Mesendoderm (in vitro differentiated cells): ENCODE measurements at regions not wholly inside any gene's neighbourhood (a gene's known extent, or its start where the extent isn't known, plus 50 kb on each side); places are given as distances from the start of the nearest gene placed in this dataset.

Experiments
- DNase-seq: peaks from one replicate; pipeline ENCODE4 v3.0.0; 2013
- H2AK5ac ChIP-seq: 2 replicates; pipeline ENCODE4 v1.6.1; 2013; ENCODE audit warnings: low read length, inconsistent platforms
- H2BK120ac ChIP-seq: 2 replicates; pipeline ENCODE4 v1.6.1; 2013; ENCODE audit warnings: low read depth, mild to moderate bottlenecking, low read length, moderate library complexity, mixed read lengths
- H2BK15ac ChIP-seq: replicated peaks from 2 replicates; pipeline ENCODE4 v1.6.1; 2013; ENCODE audit warnings: low read depth, mild to moderate bottlenecking, moderate library complexity
- H2BK5ac ChIP-seq: 2 replicates; pipeline ENCODE4 v1.6.1; 2013; ENCODE audit warnings: low read length, inconsistent platforms
- H3K18ac ChIP-seq: 2 replicates; pipeline ENCODE4 v1.6.1; 2013; ENCODE audit warnings: mild to moderate bottlenecking, low read length, mixed read lengths
- H3K23ac ChIP-seq: one replicate; pipeline ENCODE4 v1.6.1; 2013; ENCODE audit warnings: low read length
- H3K27ac ChIP-seq: 2 replicates; pipeline ENCODE4 v1.5.1; 2013; ENCODE audit warnings: low read depth, mild to moderate bottlenecking, inconsistent platforms, low read length, moderate library complexity
- H3K27me3 ChIP-seq: 2 replicates; pipeline ENCODE4 v1.6.1; 2013; ENCODE audit warnings: low read length, control low read depth, mild to moderate bottlenecking, inconsistent platforms; ENCODE audit not compliant: insufficient read depth, poor library complexity
- H3K36me3 ChIP-seq: 2 replicates; pipeline ENCODE4 v1.6.1; 2013; ENCODE audit warnings: low read length, inconsistent platforms; ENCODE audit not compliant: control insufficient read depth, insufficient read depth
- H3K4ac ChIP-seq: one replicate; pipeline ENCODE4 v1.6.1; 2013; ENCODE audit warnings: low read depth, mild to moderate bottlenecking, low read length, moderate library complexity
- H3K4me1 ChIP-seq: 2 replicates; pipeline ENCODE4 v1.6.1; 2013; ENCODE audit warnings: low read depth, low read length, inconsistent platforms; ENCODE audit not compliant: control insufficient read depth
- H3K4me2 ChIP-seq: 2 replicates; pipeline ENCODE4 v1.6.1; 2013; ENCODE audit warnings: low read length
- H3K4me3 ChIP-seq: 2 replicates; pipeline ENCODE4 v1.5.1; 2013; ENCODE audit warnings: mild to moderate bottlenecking, low read length
- H3K56ac ChIP-seq: one replicate; pipeline ENCODE4 v1.6.1; 2013; ENCODE audit warnings: low read length
- H3K79me1 ChIP-seq: 2 replicates; pipeline ENCODE4 v1.6.1; 2013; ENCODE audit warnings: low read length, inconsistent platforms
- H3K79me2 ChIP-seq: 2 replicates; pipeline ENCODE4 v1.6.1; 2013; ENCODE audit warnings: mild to moderate bottlenecking, low read length; ENCODE audit not compliant: control insufficient read depth, insufficient read depth
- H3K9ac ChIP-seq: 2 replicates; pipeline ENCODE4 v1.6.1; 2013; ENCODE audit warnings: low read length, inconsistent platforms
- H4K5ac ChIP-seq: one replicate; pipeline ENCODE4 v1.6.1; 2013; ENCODE audit warnings: low read length
- H4K8ac ChIP-seq: one replicate; pipeline ENCODE4 v1.6.1; 2013; ENCODE audit warnings: low read depth, mild to moderate bottlenecking, control low read depth, low read length, moderate library complexity
- WGBS: extraction: QIAGEN DNeasy Blood & Tissue Kit; methylation state at CpG from one replicate; pipeline ENCODE4 v1.1.7; 2013; ENCODE audit warnings: low lambda C conversion rate, missing lambda C conversion rate; ENCODE audit not compliant: insufficient coverage; ENCODE audit errors: extremely low coverage; 5-methylcytosine and 5-hydroxymethylcytosine counted together

GRCh38 chr7:20276705-20277472, 53.8 kb upstream of the ITGB8 start:
- Histone ChIP-seq H3K4ac (no peak overlapping the region), H3K4me1 (no peaks in the 10 kb centered on the region), H3K27ac (no peak overlapping the region), H3K18ac (no peak overlapping the region), H2BK5ac (no peak overlapping the region), H3K9ac (no peak overlapping the region), H3K56ac (no peak overlapping the region), H3K27me3 (no peaks in the 10 kb centered on the region), H4K5ac (no peak overlapping the region), H3K4me2 (no peak overlapping the region), H2BK15ac (no peak overlapping the region), H3K79me2 (no peaks in the 10 kb centered on the region), H3K36me3 (no peaks in the 10 kb centered on the region), H3K23ac (no peak overlapping the region), H2AK5ac (no peak overlapping the region), H3K4me3 (no peak overlapping the region), H2BK120ac (no peak overlapping the region), H4K8ac (no peak overlapping the region), H3K79me1 (no peaks in the 10 kb centered on the region)
- no CpG with 5 or more reads among the region's 2 CpGs for WGBS
- no peak for DNase-seq

GRCh38 chr7:20279979-20280378, 50.7 kb upstream of the ITGB8 start:
- Histone ChIP-seq H2BK5ac (no peak overlapping the region), H2AK5ac (no peak overlapping the region), H2BK120ac (no peak overlapping the region), H3K56ac (no peak overlapping the region), H3K79me1 (no peaks in the 10 kb centered on the region), H3K79me2 (no peaks in the 10 kb centered on the region), H3K4ac (no peak overlapping the region), H3K27me3 (no peaks in the 10 kb centered on the region), H3K4me1 (no peaks in the 10 kb centered on the region), H3K18ac (no peak overlapping the region), H3K36me3 (no peaks in the 10 kb centered on the region), H3K9ac (no peak overlapping the region), H3K4me2 (no peak overlapping the region), H3K23ac (no peak overlapping the region), H3K27ac (no peak overlapping the region), H3K4me3 (no peak overlapping the region), H4K5ac (no peak overlapping the region), H2BK15ac (no peak overlapping the region), H4K8ac (no peak overlapping the region)
- DNase-seq = no peak
- no CpG with 5 or more reads among the region's 4 CpGs for WGBS

- Histone ChIP-seq H3K18ac (no peak overlapping the region), H2BK5ac (no peak overlapping the region), H3K4me1 (no peaks in the 10 kb centered on the region), H3K27me3 (no peaks in the 10 kb centered on the region), H3K4ac (no peak overlapping the region), H2AK5ac (no peak overlapping the region), H3K4me3 (no peak overlapping the region), H3K56ac (no peak overlapping the region), H3K4me2 (no peak overlapping the region), H3K79me1 (no peaks in the 10 kb centered on the region), H4K5ac (no peak overlapping the region), H3K79me2 (no peaks in the 10 kb centered on the region), H2BK15ac (no peak overlapping the region), H2BK120ac (no peak overlapping the region), H3K36me3 (no peaks in the 10 kb centered on the region), H3K27ac (no peak overlapping the region), H3K9ac (no peak overlapping the region), H4K8ac (no peak overlapping the region), H3K23ac (no peak overlapping the region)
- DNase-seq = no peak
- whole genome bisulfite sequencing = 100% methylated on average over 3 of the region's 8 CpGs
Observed at GRCh38 chr7:20280475-20281351, 50.0 kb upstream of the ITGB8 start.
